Cardiac muscle cell (in vitro differentiated cells and primary cell): ENCODE measurements at regions not wholly inside any gene's neighbourhood (a gene's known extent, or its start where the extent isn't known, plus 50 kb on each side); places are given as distances from the start of the nearest gene placed in this dataset.

ENCODE experiments used
- DNase-seq, 2 donors: peaks; one replicate each; pipeline versions ENCODE4 v3.0.0 to v3.0.0-alpha.2; 2010 to 2017; ENCODE audit warnings: low read depth in 1 of 2, low spot score in 1 of 2
- H3K27ac ChIP-seq: fragments of 200-600 bp; sonication (generic); 2 replicates; pipeline ENCODE4 v1.5.1; 2016
- H3K27me3 ChIP-seq: fragments of 200-600 bp; sonication (generic); 2 replicates; pipeline ENCODE4 v1.6.0; 2016; ENCODE audit warnings: control low read depth
- H3K36me3 ChIP-seq: fragments of 200-600 bp; sonication (generic); 2 replicates; pipeline ENCODE4 v1.5.1; 2016; ENCODE audit warnings: control low read depth
- H3K4me1 ChIP-seq: fragments of 200-600 bp; sonication (generic); 2 replicates; pipeline ENCODE4 v1.8.1; 2017; ENCODE audit warnings: low read depth, mild to moderate bottlenecking, mixed run types
- H3K4me3 ChIP-seq: fragments of 200-600 bp; sonication (generic); 2 replicates; pipeline ENCODE4 v1.5.1; 2016; ENCODE audit warnings: mild to moderate bottlenecking
- H3K9me3 ChIP-seq: fragments of 200-600 bp; sonication (generic); 2 replicates; pipeline ENCODE4 v1.5.1; 2017; ENCODE audit warnings: low read depth, mild to moderate bottlenecking, control low read depth
- TF ChIP-seq, protein P1 (sequence below): IDR thresholded peaks from 2 replicates; pipeline ENCODE4 v1.5.1; 2012; ENCODE audit warnings: low read depth, mild to moderate bottlenecking, low read length

- H3K36me3 ChIP-seq = no peaks in the 10 kb centered on the region
- H3K4me3 ChIP-seq = no peak overlapping the region
- H3K27me3 ChIP-seq = no peaks in the 10 kb centered on the region
- no peak overlapping the region for H3K27ac ChIP-seq
- DNase-seq = no peak
- no peaks in the 10 kb centered on the region for H3K9me3 ChIP-seq
- TF ChIP-seq, protein P1, sequence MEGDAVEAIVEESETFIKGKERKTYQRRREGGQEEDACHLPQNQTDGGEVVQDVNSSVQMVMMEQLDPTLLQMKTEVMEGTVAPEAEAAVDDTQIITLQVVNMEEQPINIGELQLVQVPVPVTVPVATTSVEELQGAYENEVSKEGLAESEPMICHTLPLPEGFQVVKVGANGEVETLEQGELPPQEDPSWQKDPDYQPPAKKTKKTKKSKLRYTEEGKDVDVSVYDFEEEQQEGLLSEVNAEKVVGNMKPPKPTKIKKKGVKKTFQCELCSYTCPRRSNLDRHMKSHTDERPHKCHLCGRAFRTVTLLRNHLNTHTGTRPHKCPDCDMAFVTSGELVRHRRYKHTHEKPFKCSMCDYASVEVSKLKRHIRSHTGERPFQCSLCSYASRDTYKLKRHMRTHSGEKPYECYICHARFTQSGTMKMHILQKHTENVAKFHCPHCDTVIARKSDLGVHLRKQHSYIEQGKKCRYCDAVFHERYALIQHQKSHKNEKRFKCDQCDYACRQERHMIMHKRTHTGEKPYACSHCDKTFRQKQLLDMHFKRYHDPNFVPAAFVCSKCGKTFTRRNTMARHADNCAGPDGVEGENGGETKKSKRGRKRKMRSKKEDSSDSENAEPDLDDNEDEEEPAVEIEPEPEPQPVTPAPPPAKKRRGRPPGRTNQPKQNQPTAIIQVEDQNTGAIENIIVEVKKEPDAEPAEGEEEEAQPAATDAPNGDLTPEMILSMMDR = no peak
- no peaks in the 10 kb centered on the region for H3K4me1 ChIP-seq
Observed at GRCh38 chr11:94681852-94682251, 86.3 kb upstream of the AMOTL1 start.

DNA sequence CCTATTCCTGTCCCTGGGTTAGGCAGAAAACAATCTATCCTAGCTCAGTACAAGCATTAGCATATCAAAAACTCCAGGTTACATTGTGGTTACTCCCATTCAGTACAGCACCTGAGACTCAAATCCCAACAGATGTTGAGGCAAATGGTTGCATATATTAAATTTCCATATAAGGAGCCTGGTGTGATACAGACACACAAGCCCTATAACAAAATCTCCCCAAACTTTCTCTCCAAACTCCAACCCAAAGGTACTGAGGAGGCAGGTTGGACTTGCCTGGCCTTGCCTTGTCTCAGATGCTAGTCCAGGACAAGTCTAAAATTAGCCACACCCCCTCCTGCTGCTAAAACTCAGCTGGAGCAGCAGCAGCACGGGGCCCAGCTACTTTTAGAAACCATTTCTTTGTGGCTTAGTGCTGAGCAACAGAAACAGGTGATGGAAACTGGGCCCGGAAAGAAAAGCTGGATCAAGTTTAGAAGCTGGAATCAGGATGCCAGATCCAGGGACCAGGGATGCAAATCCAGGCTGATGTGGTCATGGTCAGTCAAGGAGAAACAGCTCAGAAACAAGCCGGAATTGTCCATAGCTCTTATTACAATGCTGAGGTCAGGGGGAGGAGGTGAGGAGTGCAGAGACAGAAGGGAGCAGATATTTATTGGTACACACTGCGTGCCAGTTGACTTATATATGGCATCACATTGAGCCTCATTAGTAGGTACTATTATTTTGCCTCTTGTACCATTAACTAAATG is 73.7 kb upstream of the AMOTL1 start:
- H3K27ac ChIP-seq = no peak overlapping the region
- no peaks in the 10 kb centered on the region for H3K4me1 ChIP-seq
- TF ChIP-seq, protein P1 = no peak
- H3K27me3 ChIP-seq = no peaks in the 10 kb centered on the region
- H3K36me3 ChIP-seq = no peaks in the 10 kb centered on the region
- H3K9me3 ChIP-seq = no peaks in the 10 kb centered on the region
- no peak overlapping the region for H3K4me3 ChIP-seq
- DNase-seq = peak in 1 of 2 donors; percentile 28

DNA sequence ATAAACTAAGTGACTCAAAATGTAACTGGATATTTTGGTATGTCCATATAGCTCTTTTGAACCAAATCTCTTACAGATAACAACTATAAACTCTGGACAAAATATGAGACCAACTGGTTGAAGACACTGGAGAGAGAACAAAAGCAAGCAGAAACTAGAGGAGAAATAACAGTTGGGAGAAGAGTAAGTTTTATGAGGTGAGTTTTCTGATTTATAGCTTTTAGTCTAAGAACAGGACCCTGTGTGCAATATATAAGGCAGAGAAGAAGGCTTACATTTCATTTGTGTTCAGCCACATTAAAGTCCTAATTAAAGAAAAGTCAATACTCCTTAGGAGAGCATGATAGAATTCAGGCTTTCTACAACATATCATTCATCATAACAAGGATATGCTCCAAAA is 71.0 kb upstream of the AMOTL1 start:
- Histone ChIP-seq H3K36me3 (no peaks in the 10 kb centered on the region), H3K27me3 (no peaks in the 10 kb centered on the region), H3K4me1 (no peaks in the 10 kb centered on the region), H3K27ac (no peak overlapping the region), H3K9me3 (no peaks in the 10 kb centered on the region), H3K4me3 (no peak overlapping the region)
- TF ChIP-seq, protein P1 = no peak
- DNase-seq = no peak

GRCh38 chr11:94700622-94701021 is 67.5 kb upstream of the AMOTL1 start:
- H3K27me3 ChIP-seq = no peaks in the 10 kb centered on the region
- no peak overlapping the region for H3K27ac ChIP-seq
- no peaks in the 10 kb centered on the region for H3K36me3 ChIP-seq
- no peak for DNase-seq
- H3K9me3 ChIP-seq = no peaks in the 10 kb centered on the region
- no peak overlapping the region for H3K4me3 ChIP-seq
- H3K4me1 ChIP-seq = no peaks in the 10 kb centered on the region
- TF ChIP-seq, protein P1 = no peak

- H3K4me3 ChIP-seq = no peak overlapping the region
- no peaks in the 10 kb centered on the region for H3K9me3 ChIP-seq
- H3K36me3 ChIP-seq = no peaks in the 10 kb centered on the region
- no peak for DNase-seq
- no peak overlapping the region for H3K27ac ChIP-seq
- TF ChIP-seq, protein P1 = no peak
- H3K4me1 ChIP-seq = no peaks in the 10 kb centered on the region
- H3K27me3 ChIP-seq = no peaks in the 10 kb centered on the region
Observed at GRCh38 chr11:94702481-94702880, 65.7 kb upstream of the AMOTL1 start.
